ENCODE measurements at regions not wholly inside any gene's neighbourhood (a gene's known extent, or its start where the extent isn't known, plus 50 kb on each side); places are given as distances from the start of the nearest gene placed in this dataset.

GRCh38 chr1:240029418-240029817 is 62.3 kb upstream of the FMN2 start:
- TF ChIP-seq REST (IDR thresholded peaks at IDR 0.05; ENCODE audit: insufficient read depth in 1 of 2, low read depth in 2 of 2, low read length in 1 of 2) (no peak), CTCF (IDR thresholded peaks at IDR 0.05) (no peak), POLR2AphosphoS5 (IDR thresholded peaks at IDR 0.05; ENCODE audit: low read depth, low read length) (no peak), SIN3A (IDR thresholded peaks at IDR 0.05; ENCODE audit: borderline replicate concordance, insufficient read depth, low read depth, low read length) (no peak), TCF7L2 (IDR thresholded peaks at IDR 0.05; ENCODE audit: low read depth, low read length) (no peak)
- Histone ChIP-seq H3K9me3 (ENCODE audit: control insufficient read depth, insufficient read depth, low read depth, low read length) (no peaks in the 10 kb centered on the region), H3K36me3 (ENCODE audit: control insufficient read depth, insufficient read depth, low read length) (no peaks in the 10 kb centered on the region), H3K27me3 (ENCODE audit: control insufficient read depth, insufficient read depth, low read length) (no peaks in the 10 kb centered on the region), H3K4me1 (ENCODE audit: control insufficient read depth, insufficient read depth, low read length) (no peaks in the 10 kb centered on the region), H3K27ac (ENCODE audit: low read length) (no peak overlapping the region), H3K4me3 (ENCODE audit: low read depth in 2 of 2, low read length in 2 of 2) (no peak overlapping the region)
- in situ Hi-C loops (cut with HindIII; ENCODE audit: low pct_unique_long_range_greater_than_20kb, low sequenced_read_pairs) (no loop called here), intact Hi-C loops (cut with micrococcal nuclease; ENCODE audit: unreplicated experiment) (loop anchor here (10.0 kb wide), 1 partner anchor 665 kb away; no protein-coding TSS in a partner anchor)
- no TSS peak for BruUV-seq (replicated peaks)
- POLR2A ChIA-PET = no interaction called here
- no peak for ATAC-seq
- no peak for DNase-seq (ENCODE audit: low read depth, low spot score)
- CTCF ChIA-PET = no interaction called here

- DNase-seq (ENCODE audit: low read depth, low spot score) (no peak), ATAC-seq (no peak)
- ChIA-PET POLR2A (no interaction called here), CTCF (no interaction called here)
- Histone ChIP-seq H3K36me3 (ENCODE audit: control insufficient read depth, insufficient read depth, low read length) (no peaks in the 10 kb centered on the region), H3K4me3 (ENCODE audit: low read depth in 2 of 2, low read length in 2 of 2) (no peak overlapping the region), H3K27me3 (ENCODE audit: control insufficient read depth, insufficient read depth, low read length) (no peaks in the 10 kb centered on the region), H3K4me1 (ENCODE audit: control insufficient read depth, insufficient read depth, low read length) (no peaks in the 10 kb centered on the region), H3K9me3 (ENCODE audit: control insufficient read depth, insufficient read depth, low read depth, low read length) (no peaks in the 10 kb centered on the region), H3K27ac (ENCODE audit: low read length) (no peak overlapping the region)
- BruUV-seq (replicated peaks) = no TSS peak
- intact Hi-C loops (cut with micrococcal nuclease; ENCODE audit: unreplicated experiment) = no loop called here
- in situ Hi-C loops (cut with HindIII; ENCODE audit: low pct_unique_long_range_greater_than_20kb, low sequenced_read_pairs) = no loop called here
- TF ChIP-seq TCF7L2 (IDR thresholded peaks at IDR 0.05; ENCODE audit: low read depth, low read length) (no peak), REST (IDR thresholded peaks at IDR 0.05; ENCODE audit: insufficient read depth in 1 of 2, low read depth in 2 of 2, low read length in 1 of 2) (no peak), SIN3A (IDR thresholded peaks at IDR 0.05; ENCODE audit: borderline replicate concordance, insufficient read depth, low read depth, low read length) (no peak), CTCF (IDR thresholded peaks at IDR 0.05) (no peak), POLR2AphosphoS5 (IDR thresholded peaks at IDR 0.05; ENCODE audit: low read depth, low read length) (no peak)
Observed at GRCh38 chr1:240030236-240030635, 61.4 kb upstream of the FMN2 start.
